ENCODE measurements at regions not wholly inside any gene's neighbourhood (a gene's known extent, or its start where the extent isn't known, plus 50 kb on each side); places are given as distances from the start of the nearest gene placed in this dataset.

GRCh38 chr7:155969192-155969929 lies 157.1 kb upstream of the SHH start:
- no peak overlapping the region for H3K27ac ChIP-seq
- no peak for TF ChIP-seq CTCF (conservative IDR thresholded peaks at IDR 0.05)
- TF ChIP-seq ZFX (IDR thresholded peaks at IDR 0.05) = no peak

- TF ChIP-seq ZFX (IDR thresholded peaks at IDR 0.05) (no peak), CTCF (conservative IDR thresholded peaks at IDR 0.05) (no peak)
Measured at GRCh38 chr7:155965010-155965409, 152.7 kb upstream of the SHH start.

GRCh38 chr7:155964543-155964942 lies 152.3 kb upstream of the SHH start:
- no peak overlapping the region for H3K27ac ChIP-seq
- TF ChIP-seq ZFX (IDR thresholded peaks at IDR 0.05) (no peak), CTCF (conservative IDR thresholded peaks at IDR 0.05) (no peak)

More at GRCh38 chr7:155965010-155965409, 152.7 kb upstream of the SHH start:
- H3K27ac ChIP-seq = no peak overlapping the region

- H3K27ac ChIP-seq = no peak overlapping the region
- no peak for TF ChIP-seq CTCF (conservative IDR thresholded peaks at IDR 0.05)
- no peak for TF ChIP-seq ZFX (IDR thresholded peaks at IDR 0.05)
Measured at GRCh38 chr7:155963771-155964195, 151.5 kb upstream of the SHH start.

GRCh38 chr7:155963356-155963755 lies 151.1 kb upstream of the SHH start:
- no peak overlapping the region for H3K27ac ChIP-seq
- TF ChIP-seq CTCF (conservative IDR thresholded peaks at IDR 0.05) (no peak), ZFX (IDR thresholded peaks at IDR 0.05) (no peak)

- TF ChIP-seq CTCF (conservative IDR thresholded peaks at IDR 0.05) (no peak), ZFX (IDR thresholded peaks at IDR 0.05) (no peak)
Measured at GRCh38 chr7:155962968-155963300, 150.7 kb upstream of the SHH start.

GRCh38 chr7:155962191-155962967 lies 150.1 kb upstream of the SHH start:
- no peak for TF ChIP-seq ZFX (IDR thresholded peaks at IDR 0.05)
- no peak for TF ChIP-seq CTCF (conservative IDR thresholded peaks at IDR 0.05)
- no peak overlapping the region for H3K27ac ChIP-seq

More at GRCh38 chr7:155962968-155963300, 150.7 kb upstream of the SHH start:
- H3K27ac ChIP-seq = no peak overlapping the region

Data from C4-2B (cell line).